NOMO-1 (cell line): ENCODE measurements at regions not wholly inside any gene's neighbourhood (a gene's known extent, or its start where the extent isn't known, plus 50 kb on each side); places are given as distances from the start of the nearest gene placed in this dataset.
"Not testable (repeated sequence)": the region's sequence is repeated elsewhere in the genome, so short reads cannot be mapped to it uniquely, and the experiment has no call there.

Source experiments
- DNase-seq, 2 experiments: peaks; one replicate each; lab custom pipeline; 2025; ENCODE audit not compliant: unreplicated experiment in 2 of 2; lab: John Stamatoyannopoulos, UW

DNA sequence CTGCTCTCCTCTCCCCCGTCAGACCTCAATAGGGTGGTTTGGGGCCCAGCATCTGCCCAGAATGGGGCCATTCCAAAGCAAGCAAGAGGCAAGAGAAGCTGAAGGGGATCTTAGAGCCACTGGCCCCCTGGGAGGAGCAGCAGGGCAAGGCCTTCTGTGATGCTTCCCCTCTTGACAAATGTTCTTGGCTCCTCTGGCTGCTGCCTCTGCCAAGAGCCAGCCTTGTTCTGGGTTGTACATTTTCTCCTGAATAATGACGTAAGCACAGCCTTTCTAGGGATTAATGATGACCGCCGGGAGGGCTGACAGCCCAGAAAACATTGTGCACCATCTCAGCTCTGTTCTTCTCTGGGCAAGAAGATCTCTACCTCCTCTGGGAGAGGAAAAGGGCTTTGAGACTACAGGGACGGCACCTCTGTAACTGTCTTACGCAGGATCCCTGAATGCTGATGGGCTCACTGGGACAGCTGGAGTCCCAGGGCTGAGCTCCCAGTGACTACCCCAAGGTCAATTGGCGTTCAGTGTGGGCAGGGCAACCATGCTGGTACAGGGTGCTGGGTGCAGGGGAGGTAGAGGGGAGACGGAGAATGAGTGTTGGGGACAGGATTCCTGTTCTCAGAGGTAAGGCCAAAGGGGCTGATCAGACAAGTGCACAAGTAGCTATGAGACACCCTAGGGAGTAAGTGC, 253.3 kb downstream of the FAM43A start:
- DNase-seq: no peak

DNA sequence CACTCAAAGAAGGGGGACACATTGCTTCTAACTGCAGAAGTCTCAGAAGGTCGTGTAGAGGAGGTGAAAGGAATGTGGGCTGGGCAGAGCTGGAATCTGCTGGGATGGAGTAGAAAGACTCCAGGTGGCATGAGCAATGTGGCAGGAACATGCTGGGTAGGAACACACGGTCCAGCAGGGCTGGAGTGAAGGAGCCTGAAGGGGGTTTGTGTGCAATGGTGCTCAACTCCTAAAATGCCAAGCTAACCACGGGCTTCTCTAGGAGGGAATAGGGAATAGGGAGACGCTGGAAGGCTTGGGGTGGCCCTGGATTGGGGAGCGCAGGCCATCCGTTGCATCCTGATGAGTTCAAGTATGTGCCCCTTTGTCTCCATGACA, 253.8 kb downstream of the FAM43A start:
- no peak for DNase-seq

DNA sequence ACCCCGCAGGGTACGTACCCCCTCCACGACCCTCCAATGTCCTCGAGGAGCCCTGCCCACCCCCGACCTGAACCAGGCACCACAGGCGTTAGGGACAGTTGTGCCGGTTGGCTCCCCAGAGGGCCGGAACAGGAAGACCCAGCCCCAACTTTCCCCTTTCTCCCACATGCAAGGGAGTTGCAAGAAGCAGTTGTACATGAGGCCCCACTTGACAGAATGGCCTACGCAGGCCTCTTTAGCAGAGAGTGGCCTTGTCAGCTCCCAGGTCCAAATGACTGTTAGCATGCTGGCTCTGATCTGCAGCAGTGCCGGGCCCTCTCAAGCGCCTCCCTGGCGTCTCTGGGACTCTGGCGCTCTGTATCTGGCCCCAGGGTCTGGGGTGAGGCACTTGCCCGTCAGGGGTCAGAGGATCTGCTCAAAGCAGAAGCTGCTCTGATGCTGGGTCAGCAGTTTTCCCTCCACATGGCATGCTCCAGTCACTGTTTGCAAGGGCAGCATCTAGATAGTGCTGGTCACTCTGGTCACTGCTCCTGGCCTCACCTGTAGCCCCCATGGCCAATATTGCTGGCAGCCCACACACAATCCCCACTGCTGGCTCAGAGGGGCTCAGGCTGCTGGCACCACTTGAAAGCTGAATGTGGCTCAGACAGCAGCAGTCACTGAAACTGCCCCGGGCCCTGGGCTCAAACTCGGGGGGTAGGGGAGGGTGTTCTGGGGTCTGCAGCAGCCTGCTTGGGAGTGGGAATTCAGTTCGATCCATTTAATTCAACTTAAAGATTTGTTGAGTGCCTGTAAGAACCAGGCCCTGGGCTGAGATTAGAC, 254.5 kb downstream of the FAM43A start:
- no peak for DNase-seq

DNA sequence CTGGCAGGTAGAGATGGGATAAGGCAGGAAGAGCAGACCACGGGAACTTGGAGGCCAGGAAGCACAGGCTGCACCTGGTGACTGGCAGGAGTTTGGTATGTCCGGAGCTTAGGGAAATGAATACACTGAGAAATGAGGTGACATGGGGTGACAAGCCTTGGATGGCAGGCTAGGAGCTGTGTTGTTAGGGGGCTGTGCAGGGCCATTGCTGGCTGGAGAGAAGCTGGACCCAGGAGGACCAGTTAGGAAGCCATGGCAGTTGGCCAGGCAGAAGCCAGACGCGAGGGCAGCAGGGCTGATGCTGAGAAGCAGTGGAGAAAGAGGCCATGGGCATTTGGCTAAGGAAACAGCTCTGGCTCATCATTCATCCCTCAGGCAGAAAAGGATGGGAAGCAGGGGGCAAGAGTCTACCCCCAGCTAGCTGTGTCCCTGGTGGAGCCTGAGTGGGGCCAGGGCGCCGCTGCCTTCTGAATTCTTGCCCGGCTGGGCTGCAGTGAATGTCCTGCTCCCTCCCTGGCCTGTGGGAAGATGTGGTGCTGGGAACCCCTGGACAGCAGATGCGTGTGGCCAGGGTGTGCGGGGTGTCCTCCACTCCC, 255.8 kb downstream of the FAM43A start:
- no peak for DNase-seq

DNA sequence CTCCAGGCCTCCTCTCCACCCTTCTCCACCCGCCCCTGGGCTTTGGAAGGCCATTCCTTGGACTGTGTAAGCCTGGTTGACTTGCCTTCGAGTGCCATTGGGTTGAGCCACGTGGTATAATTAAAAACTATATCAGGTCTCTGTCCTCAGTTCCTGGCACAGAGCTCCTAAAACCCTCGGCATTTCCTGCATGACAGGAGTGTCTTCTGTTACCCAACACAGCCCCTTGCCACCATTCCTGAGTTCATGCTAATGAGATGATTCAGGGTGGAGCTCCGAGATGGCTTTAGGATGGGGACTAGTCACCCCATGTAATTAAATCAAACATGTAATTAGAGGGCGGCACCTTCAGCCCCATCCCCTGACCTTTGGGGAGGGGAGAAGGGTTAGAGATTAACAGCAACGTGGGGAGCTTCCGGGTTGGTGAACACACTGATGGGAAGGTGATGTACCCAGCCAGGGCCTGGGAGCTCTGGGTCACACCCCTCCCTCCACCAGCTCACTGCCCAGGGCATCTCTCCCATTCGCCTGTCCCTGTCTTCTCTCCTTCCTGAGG, 256.4 kb downstream of the FAM43A start:
- no peak for DNase-seq

DNA sequence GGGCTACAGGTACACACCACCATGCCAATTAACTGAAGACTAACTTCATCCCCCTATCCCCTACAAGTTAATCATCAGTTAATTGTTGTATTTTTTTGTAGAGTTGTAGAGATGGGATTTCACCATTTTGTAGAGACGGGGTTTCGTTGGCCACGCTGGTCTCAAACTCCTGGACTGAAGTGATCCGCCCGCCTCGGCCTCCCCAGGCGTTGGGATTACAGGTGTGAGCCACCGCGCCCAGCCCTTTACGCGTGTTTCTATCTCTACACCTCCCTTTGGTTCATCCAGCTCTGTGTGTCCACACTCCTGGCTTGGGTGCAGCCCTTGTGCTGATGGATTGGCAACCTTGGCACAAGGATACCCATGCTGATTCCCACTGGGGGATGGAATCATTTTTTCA, 258.8 kb downstream of the FAM43A start:
- no peak for DNase-seq

DNA sequence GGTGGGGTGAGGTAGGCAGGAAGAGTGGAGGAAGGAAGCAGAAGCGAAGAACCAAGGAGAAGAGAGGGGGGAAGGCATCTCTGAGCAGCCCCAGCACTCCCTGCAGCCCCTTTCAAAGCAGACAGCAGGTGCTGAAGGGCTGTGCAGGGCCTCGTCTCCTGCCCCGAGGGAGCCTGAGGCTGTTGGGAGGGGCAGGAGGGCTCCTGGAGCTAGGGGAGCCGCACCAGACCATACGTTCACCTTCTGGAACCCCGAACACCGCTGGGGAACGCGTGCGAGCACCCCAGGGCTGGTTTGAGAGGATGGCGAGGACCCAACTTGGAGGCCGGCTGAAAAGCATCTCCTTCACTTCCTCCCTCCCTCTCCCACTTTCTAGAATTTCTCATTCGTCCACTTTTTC, 259.8 kb downstream of the FAM43A start:
- DNase-seq: no peak

DNA sequence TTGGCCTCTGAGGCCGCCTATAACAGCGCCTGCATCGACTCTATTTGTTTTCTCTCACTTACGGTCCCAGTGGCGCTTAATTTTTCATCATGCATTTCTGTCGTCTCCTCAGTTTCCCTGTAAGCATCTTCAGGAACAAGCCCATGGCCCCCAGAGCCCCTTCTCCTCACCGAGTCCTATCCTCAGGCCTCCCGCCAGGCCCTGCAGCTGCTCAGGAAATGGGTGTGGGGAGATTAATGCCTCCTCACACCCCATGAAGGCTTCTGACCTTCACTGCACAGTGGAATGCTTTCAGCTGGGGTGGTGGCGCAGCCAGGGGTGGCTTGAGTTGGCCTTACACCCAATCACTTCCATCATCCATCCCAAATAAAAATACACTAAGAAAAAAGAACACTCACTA, 260.4 kb downstream of the FAM43A start:
- DNase-seq: no peak

DNA sequence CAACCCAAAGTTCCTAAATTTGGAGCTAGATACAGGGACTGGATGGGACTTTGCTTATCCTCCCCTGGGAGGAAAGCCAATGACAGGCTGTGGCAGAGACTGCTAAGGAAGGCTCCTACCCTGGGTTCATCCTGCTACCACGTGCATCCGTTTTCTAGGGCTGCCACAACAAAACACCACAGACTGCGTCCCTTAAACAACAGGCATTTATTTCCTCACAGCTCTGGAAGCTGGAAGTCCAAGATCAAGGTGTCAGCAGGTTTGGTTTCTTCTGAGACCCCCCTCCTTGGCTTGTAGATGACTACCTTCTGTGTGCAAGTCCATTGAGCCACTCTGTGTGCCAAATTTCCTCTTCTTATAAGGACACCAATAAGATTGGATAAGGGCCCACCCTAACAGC, 263.9 kb downstream of the FAM43A start:
- DNase-seq: no peak

DNA sequence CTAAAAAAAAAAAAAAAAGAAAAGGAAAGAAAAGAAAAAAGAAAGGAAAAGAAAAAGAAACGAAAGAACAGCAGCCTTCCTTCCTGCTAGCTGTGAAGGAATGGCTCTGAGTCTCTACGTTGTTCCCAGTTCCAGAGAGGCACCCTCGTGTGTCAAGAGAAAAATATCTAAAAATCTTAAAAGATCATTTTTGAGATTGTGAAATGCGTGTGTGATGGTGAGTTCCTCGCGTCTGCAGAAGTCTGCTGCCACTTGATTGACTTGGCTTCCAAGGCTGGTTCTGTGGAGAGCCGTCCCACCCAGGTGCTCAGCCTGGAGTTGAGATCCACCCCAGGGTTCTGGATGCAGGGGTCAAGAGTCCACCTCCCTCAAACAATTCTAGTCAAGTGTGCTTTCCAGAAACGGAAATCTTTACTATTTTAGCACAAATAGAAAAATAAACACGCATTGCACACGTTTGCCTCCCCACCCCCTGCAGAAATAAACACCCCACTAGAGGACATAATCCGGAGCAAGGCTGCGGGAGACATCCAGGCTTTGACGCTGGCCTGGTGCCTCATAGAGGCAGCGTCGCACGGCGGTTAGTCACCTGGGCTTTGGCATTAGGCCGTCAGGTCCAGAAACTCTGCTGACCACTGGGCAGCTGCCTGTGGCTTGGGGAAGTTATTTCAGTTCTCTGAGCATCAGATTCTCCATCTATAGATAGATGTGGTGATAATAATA, 265.4 kb downstream of the FAM43A start:
- no peak for DNase-seq

DNA sequence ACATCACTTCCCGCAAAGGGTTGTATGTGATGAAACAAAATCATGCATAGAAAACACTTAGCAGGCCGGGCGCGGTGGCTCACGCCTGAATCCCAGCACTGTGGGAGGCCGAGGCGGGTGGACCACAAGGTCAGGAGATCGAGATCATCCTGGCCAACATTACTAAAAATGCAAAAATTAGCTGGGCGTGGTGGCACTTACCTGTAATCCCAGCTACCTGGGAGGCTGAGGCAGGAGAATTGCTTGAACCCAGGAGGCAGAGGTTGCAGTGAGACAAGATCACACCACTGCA, 265.9 kb downstream of the FAM43A start:
- not testable (repeated sequence) for DNase-seq

DNA sequence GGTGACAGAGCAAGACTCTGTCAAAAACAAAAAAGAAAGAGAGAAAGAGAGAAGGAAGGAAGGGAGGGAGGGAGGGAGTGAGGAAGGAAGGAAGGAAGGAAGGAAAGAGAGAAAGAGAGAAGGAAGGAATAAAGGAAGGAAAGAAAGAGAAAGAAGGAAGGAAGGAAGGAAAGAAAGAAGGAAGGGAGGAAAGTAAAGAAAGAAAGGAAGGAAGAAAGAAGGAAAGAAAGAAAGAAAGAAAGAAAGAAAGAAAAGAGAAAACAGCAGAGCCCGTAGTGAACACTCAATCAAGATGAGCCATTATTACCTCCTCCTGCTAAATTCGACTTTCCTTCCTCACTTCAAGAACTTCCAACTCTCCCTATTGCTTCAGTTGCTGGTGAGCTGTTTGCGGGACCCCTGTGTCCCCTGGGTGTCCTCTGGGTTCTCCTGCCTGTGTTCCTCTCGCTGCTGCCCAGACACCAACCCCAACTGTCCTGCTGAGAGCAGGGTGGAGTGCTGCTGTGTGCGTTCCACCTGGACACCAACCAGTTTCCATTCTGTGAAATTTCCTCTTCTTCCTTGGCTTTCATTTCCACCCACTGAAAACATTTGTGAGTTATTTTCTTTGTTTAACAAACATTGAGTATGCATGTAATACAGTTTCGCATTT, 266.4 kb downstream of the FAM43A start:
- DNase-seq: no peak

DNA sequence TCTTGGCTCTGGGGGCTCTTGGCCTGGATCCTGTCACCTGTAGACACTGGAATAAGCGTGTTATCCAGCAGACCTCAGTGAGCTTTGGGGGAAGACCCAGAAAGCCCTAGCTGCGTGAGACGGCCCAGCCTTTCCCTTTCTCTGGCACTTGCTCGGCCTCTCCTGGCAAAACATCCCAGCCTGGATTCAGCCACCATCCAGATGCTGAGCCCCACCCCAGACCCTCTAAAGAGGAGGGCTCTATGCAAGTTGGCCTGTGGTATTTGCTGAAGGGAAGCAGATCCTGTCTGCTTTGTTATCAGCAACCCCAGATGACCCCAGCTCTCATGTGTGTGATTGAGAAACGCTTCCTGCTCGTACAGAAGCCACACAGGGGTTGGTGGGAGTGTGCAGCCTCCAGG, 267.2 kb downstream of the FAM43A start:
- DNase-seq: no peak

DNA sequence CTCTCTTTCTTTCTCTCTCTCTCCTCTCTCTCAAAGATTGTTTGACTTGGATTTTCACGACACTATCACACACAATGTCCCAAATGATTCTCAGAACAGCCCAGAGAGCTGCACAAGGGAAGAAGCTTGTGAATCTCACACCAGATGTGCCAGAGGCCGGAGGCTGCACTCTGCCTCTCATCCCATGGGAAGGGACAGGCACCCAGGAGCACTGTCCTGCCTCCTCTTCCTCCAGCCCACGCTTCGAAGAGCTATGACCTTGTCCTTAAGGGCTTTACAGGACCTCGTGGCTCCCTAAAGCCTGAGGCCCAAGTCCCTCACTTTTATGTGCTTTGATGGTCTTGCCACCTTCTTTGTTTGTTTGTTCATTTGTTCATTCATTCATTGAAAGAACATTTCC, 267.6 kb downstream of the FAM43A start:
- no peak for DNase-seq

DNA sequence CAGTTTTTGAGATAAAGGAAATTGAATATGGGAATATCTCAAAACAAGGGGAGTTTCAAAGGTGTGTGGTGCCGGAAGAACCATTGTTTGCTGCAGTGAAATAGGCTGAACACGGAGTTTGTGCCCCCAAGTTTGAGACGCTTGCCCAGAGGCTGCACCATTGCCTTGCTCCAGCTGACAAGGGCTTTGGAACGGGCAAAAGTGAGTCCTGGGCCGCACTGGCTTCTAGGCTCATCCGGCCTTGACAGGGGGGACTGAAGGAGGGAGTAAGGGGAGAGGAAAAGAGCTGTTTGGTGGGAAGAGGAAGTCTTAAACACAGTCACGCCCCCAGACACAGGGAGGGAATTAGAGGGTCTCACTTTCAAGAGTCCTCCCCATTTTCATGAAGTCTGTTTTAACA, 269.9 kb downstream of the FAM43A start:
- no peak for DNase-seq

DNA sequence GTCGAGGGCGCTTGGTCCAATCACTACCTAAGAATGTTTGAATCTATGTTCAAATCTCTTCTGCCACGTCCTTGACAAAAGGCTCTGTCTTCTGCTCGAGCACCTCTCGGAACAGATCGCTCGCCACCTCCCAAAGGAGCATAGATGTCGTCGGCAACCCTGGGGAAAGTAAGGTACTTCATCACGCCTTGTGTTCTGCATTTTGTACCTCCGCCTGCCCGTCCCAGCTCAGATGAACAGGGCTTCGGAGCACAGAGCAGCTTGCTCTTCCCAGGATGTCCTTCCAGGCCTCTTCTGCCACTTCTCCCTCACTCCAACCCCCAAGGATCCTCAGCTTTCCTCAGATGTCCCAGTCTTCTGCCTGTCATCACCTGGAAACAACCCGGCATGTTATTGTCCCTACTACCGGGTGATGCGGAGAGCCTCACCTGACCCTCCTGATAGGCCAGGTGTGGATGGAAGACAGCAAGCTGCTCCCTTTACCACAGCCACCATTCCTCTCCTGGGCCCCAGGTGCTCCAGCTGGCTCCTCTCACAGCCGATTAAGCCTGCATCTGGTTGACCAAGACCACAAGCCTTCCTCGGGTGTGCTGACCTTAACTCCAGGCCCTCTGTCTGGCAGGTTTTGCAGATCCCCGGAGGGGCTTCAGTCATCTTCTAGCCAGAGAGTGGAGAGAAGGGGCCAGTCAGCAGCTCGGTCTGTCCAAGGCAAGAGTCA, 270.5 kb downstream of the FAM43A start:
- no peak for DNase-seq

DNA sequence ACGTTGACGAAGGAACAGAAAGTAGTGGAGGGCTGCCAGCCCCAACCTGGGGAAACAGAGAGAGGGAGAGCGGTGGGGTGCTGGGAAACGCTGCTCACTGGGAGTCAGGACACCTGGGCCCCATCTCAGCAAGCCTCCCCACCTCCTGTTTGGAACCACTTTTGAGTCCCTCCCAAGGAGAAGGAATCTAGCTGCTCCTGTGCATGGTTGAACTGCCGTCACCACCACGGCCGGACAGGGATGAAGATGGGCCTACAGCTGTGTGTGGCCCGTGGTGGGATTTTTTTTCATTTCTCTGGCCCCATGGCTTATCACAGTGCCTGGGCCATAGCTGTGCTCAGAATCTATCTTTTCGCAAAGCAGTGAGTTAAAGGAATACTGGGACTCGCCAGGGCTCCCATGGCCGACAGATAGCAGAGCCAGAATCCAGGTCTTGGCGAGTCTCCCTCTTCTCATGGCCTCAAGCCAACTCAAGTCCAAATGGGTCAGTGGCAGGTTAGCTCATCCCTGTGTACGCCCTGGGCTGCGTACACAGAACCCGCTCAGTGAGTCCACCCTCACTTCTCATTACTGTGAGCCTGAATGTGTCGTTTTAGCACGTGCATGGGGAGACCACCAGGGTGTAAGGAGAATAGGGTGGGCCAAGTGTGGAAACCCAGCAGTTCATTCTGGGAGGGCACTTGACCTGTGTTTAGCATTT, 271.2 kb downstream of the FAM43A start:
- DNase-seq: no peak

DNA sequence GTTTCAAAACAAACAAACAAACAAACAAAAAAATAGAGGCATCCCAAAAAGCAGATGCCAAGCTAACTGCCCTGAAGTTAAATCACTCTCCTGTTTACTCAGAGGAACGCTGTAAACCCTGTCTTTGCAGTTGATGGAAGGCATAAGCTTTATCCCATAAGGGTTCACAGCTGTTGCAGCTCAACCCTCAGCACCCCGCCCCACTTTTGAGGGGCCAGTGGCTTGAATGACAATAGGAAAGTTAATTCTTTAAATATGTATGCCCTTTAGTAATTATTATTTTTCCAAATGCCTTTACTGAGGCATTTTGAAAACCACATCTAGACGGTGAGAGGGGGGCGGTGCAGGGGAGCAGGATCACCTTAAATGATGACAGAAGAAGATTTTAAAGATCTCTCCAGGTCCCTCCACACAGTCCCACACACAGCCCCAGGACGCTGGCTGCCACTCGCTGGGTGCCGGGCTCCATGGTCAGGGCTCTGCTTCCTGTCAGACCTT, 272.1 kb downstream of the FAM43A start:
- no peak for DNase-seq

DNA sequence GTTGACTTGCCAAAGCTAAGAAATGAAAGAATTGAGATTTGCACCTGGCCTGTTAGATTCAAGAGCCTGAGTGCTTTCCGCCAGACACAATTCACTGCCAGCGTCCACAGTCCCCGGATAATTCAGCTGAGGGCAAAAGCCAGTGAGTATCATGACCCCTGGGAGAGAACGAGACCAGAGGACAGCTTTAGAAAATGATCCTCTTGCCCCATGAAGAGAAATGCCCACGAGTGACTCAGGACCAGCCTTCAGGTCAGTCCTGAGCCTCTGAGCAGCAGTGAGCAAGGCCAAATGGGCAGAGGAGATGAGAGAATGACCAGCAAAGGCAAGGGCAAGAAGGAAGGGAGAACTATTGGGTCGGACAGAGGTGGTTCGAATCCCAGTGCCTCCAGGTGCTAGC, 273.5 kb downstream of the FAM43A start:
- no peak for DNase-seq
